ENCODE measurements at regions not wholly inside any gene's neighbourhood (a gene's known extent, or its start where the extent isn't known, plus 50 kb on each side); places are given as distances from the start of the nearest gene placed in this dataset.

DNA sequence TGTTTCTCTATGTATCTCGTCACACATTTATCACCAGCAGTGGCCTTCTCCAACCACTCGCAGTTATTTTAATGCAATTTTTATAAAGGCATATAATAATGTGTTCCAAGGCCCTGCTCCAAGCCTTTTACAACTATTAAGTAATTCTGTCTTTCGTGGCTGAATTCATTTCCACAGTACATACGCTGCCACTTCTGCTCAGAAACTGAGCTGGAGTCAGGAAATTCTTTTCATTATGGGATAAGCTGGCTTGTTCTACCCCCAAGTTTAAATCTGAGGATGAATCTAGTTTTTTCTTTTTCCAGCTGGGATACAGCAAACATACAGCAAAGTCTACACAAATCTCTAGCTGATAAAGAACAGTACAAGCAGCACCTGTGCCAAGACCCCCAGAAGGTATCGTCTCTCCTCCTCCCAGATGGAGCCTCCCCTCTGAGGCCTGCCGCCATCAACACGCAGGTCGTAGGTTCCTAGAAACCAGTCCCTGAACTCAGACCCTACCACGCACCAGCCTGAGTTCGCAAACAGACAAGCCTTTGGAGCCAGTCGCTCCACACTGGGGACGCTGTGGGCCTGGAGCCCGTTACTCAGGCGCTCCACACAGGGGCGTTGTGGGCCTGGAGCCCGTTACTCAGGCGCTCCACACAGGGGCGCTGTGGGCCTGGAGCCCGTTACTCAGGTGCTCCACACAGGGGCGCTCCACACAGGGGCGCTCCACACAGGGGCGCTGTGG is 263.5 kb downstream of the THBS2 start:
- no peaks in the 10 kb centered on the region for H3K9me3 ChIP-seq
- WGBS, 2 donors (ENCODE audit: low coverage in 1 of 2): 32 to 49% methylated on average over 4 of the region's 22 CpGs
- H3K27ac ChIP-seq: peak overlapping the region in 1 of 4 donors; percentile 41
- no peak for ATAC-seq
- no peaks in the 10 kb centered on the region for H3K27me3 ChIP-seq
- no peaks in the 10 kb centered on the region for H3K36me3 ChIP-seq
- H3K4me3 ChIP-seq: no peak overlapping the region
- peaks cover 0 to 21% (median 0%) of the 10 kb centered on the region in 3 donors for H3K4me1 ChIP-seq
- TF ChIP-seq POLR2A (IDR thresholded peaks at IDR 0.05): no peak
- no peak for TF ChIP-seq EP300 (IDR thresholded peaks at IDR 0.05)
- TF ChIP-seq, protein P1, sequence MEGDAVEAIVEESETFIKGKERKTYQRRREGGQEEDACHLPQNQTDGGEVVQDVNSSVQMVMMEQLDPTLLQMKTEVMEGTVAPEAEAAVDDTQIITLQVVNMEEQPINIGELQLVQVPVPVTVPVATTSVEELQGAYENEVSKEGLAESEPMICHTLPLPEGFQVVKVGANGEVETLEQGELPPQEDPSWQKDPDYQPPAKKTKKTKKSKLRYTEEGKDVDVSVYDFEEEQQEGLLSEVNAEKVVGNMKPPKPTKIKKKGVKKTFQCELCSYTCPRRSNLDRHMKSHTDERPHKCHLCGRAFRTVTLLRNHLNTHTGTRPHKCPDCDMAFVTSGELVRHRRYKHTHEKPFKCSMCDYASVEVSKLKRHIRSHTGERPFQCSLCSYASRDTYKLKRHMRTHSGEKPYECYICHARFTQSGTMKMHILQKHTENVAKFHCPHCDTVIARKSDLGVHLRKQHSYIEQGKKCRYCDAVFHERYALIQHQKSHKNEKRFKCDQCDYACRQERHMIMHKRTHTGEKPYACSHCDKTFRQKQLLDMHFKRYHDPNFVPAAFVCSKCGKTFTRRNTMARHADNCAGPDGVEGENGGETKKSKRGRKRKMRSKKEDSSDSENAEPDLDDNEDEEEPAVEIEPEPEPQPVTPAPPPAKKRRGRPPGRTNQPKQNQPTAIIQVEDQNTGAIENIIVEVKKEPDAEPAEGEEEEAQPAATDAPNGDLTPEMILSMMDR (IDR thresholded peaks at IDR 0.05): no peak
- no peak for TF ChIP-seq POLR2AphosphoS5 (IDR thresholded peaks at IDR 0.05)

DNA sequence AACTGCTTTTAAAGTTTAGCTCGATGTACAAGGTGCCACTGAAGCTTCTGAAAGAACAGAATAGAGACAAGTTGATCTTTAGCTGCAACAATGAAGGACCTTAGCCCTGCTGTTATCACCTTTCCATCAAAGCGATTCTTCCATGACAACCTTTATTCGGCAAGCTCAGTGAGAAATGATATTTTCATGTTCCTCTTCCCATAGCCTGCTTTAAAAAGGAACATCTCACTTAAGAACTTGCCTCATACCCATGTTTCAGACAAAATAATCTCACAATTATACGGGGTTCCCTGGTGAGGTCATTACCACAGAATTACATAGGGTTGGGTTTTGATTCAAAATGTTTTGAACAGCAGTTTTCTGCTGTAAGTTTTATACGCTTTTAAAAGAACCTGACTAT is 264.2 kb downstream of the THBS2 start:
- H3K27ac ChIP-seq: peak overlapping the region in 2 of 4 donors; percentile 30 to 41
- H3K4me3 ChIP-seq: no peak overlapping the region
- 44 to 48% methylated on average over 4 to 5 of the region's 5 CpGs for whole genome bisulfite sequencing, 2 donors (ENCODE audit: low coverage in 1 of 2)
- no peaks in the 10 kb centered on the region for H3K36me3 ChIP-seq
- peaks cover 0 to 21% (median 0%) of the 10 kb centered on the region in 3 donors for H3K4me1 ChIP-seq
- ATAC-seq: no peak
- TF ChIP-seq POLR2A (IDR thresholded peaks at IDR 0.05) (no peak), EP300 (IDR thresholded peaks at IDR 0.05) (no peak), POLR2AphosphoS5 (IDR thresholded peaks at IDR 0.05) (no peak)
- TF ChIP-seq, protein P1 (IDR thresholded peaks at IDR 0.05): no peak
- H3K9me3 ChIP-seq: no peaks in the 10 kb centered on the region
- no peaks in the 10 kb centered on the region for H3K27me3 ChIP-seq

DNA sequence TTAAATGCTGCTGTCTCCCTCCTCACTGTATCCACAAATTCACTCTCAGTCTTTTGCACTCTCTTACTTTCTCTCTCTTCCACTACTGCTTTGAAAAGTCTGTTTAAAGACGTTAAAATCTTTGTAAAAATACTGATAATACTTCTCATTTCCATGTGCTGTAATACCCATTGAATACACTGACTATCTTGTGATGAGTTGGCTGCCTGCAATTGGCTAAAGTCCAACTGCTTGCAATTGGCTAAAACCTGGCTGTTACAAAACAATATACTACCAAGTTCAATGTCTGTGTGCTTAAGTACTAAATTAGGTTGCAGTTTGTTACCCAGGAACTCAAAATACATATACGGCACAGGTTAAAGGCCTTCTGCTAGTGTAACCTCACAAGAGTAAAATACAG is 264.8 kb downstream of the THBS2 start:
- H3K9me3 ChIP-seq: no peaks in the 10 kb centered on the region
- H3K27me3 ChIP-seq: no peaks in the 10 kb centered on the region
- peaks cover 0 to 21% (median 0%) of the 10 kb centered on the region in 3 donors for H3K4me1 ChIP-seq
- TF ChIP-seq, protein P1 (IDR thresholded peaks at IDR 0.05): no peak
- TF ChIP-seq EP300 (IDR thresholded peaks at IDR 0.05) (no peak), POLR2A (IDR thresholded peaks at IDR 0.05) (no peak), POLR2AphosphoS5 (IDR thresholded peaks at IDR 0.05) (no peak)
- 0 to 42% methylated on average over 2 of the region's 2 CpGs for WGBS, 2 donors (ENCODE audit: low coverage in 1 of 2)
- peak; percentile 43 for ATAC-seq
- no peaks in the 10 kb centered on the region for H3K36me3 ChIP-seq
- no peak overlapping the region for H3K4me3 ChIP-seq
- H3K27ac ChIP-seq: peak overlapping the region in 2 of 4 donors; percentile 30 to 41

DNA sequence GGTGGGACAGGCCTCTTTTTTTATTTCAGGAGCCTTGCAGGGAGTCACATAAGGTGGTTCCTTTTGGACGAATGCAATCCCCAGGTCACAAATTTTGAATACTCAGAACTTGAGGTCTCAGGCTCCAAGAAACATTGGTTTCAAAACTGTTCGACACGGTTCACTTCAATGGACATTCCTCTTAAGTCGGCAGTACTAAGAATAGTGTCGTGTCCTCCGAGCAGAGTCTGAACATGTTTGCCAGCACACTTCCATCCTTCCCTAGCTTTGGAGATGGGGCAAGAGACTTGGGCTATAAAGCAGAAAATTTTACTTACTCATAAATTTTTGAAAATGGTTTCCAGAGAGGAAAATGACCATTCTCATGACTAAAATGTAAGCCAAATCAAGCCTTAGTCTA is 265.4 kb downstream of the THBS2 start:
- no peaks in the 10 kb centered on the region for H3K27me3 ChIP-seq
- no peak for ATAC-seq
- H3K4me1 ChIP-seq: peaks cover 0 to 21% (median 0%) of the 10 kb centered on the region in 3 donors
- WGBS, 2 donors (ENCODE audit: low coverage in 1 of 2): 41 to 93% methylated on average over 3 of the region's 6 CpGs
- H3K4me3 ChIP-seq: no peak overlapping the region
- no peak for TF ChIP-seq POLR2A (IDR thresholded peaks at IDR 0.05)
- TF ChIP-seq, protein P1 (IDR thresholded peaks at IDR 0.05): no peak
- no peak for TF ChIP-seq POLR2AphosphoS5 (IDR thresholded peaks at IDR 0.05)
- no peak for TF ChIP-seq EP300 (IDR thresholded peaks at IDR 0.05)
- peak overlapping the region in 1 of 4 donors; percentile 41 for H3K27ac ChIP-seq
- H3K36me3 ChIP-seq: no peaks in the 10 kb centered on the region
- H3K9me3 ChIP-seq: no peaks in the 10 kb centered on the region

DNA sequence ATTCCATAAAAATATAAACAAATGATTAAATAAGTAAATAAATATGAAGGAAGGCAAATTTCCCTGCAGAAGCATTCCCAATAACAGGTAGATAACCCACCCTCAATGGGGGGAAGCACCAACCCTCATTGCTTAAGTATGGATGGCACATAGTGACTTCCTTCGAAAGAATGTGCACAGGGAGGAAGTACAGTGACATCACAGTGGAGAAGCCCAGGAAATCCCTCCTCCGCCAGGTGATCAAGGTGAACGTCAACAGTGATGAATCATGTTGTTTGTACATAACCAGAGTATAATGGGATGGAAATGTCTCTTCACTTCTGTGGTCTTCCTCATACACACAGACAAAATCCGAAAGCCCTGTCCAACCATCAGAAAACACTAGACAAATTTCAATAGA is 267.9 kb downstream of the THBS2 start:
- no peak for ATAC-seq
- Histone ChIP-seq H3K9me3 (peaks cover 0 to 2% (median 0%) of the 10 kb centered on the region in 3 donors), H3K4me1 (peaks cover 0 to 21% (median 0%) of the 10 kb centered on the region in 3 donors), H3K36me3 (no peaks in the 10 kb centered on the region), H3K27ac (no peak overlapping the region), H3K27me3 (no peaks in the 10 kb centered on the region), H3K4me3 (no peak overlapping the region)
- no peak for TF ChIP-seq POLR2AphosphoS5 (IDR thresholded peaks at IDR 0.05)
- TF ChIP-seq EP300 (IDR thresholded peaks at IDR 0.05): no peak
- no peak for TF ChIP-seq POLR2A (IDR thresholded peaks at IDR 0.05)
- TF ChIP-seq, protein P1 (IDR thresholded peaks at IDR 0.05): no peak
- 82 to 87% methylated on average over 3 of the region's 4 CpGs for WGBS, 2 donors (ENCODE audit: low coverage in 1 of 2)

All from gastroesophageal sphincter (tissue), 4 donors.